CD4-positive, alpha-beta T cell treated with Interleukin-1 beta for 1 hour (primary cell): ENCODE measurements at regions not wholly inside any gene's neighbourhood (a gene's known extent, or its start where the extent isn't known, plus 50 kb on each side); places are given as distances from the start of the nearest gene placed in this dataset.

Source experiments
- DNase-seq, 2 donors: peaks; one replicate each; pipeline ENCODE4 v3.0.0-alpha.2; 2020 to 2022

GRCh38 chr13:109846185-109846584 lies 59.8 kb upstream of the IRS2 start:
- no peak for DNase-seq

DNA sequence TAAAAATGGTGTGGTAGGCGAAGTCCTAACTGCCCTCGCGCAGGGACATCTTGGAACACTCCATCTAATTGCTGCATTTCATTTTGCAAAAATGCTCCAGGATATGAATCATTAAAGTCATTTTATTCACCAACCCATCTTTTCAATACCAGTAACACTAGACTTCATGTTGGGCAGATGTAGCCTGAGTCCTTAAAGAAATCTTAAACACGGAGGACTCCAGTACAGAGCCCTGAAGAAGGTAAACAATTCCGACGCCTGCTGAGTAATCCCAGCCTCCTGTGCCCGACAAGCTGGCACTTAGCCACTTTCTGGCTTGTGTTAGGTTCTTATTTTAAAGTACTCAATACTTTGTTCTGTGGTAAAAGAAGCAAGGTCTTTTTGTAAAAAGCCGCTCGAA lies 58.0 kb upstream of the IRS2 start:
- DNase-seq: no peak

DNA sequence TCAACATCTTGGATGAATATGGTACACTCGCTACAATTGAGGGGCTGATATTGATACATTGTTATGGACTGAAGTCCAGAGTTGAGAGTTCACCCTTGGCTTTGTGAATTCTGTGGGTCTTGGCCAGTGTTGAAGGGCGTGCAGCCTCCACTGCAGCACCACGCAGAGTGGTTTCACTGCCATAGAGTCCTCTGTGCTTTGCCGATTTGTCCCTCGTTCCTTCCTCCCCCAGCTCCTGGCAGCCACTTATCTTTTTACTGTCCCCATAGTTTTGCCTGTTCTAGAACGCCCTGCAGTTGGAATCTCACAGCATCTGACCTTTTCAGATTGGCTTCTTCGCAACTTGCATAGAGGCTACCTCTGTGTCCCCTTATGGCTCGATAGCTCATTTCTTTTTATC lies 57.3 kb upstream of the IRS2 start:
- no peak for DNase-seq

- no peak for DNase-seq
Measured at GRCh38 chr13:109842212-109842920, 56.0 kb upstream of the IRS2 start.

- DNase-seq: no peak
Measured at GRCh38 chr13:109840893-109841287, 54.5 kb upstream of the IRS2 start.

- no peak for DNase-seq
Measured at GRCh38 chr13:109840201-109840892, 54.0 kb upstream of the IRS2 start.

DNA sequence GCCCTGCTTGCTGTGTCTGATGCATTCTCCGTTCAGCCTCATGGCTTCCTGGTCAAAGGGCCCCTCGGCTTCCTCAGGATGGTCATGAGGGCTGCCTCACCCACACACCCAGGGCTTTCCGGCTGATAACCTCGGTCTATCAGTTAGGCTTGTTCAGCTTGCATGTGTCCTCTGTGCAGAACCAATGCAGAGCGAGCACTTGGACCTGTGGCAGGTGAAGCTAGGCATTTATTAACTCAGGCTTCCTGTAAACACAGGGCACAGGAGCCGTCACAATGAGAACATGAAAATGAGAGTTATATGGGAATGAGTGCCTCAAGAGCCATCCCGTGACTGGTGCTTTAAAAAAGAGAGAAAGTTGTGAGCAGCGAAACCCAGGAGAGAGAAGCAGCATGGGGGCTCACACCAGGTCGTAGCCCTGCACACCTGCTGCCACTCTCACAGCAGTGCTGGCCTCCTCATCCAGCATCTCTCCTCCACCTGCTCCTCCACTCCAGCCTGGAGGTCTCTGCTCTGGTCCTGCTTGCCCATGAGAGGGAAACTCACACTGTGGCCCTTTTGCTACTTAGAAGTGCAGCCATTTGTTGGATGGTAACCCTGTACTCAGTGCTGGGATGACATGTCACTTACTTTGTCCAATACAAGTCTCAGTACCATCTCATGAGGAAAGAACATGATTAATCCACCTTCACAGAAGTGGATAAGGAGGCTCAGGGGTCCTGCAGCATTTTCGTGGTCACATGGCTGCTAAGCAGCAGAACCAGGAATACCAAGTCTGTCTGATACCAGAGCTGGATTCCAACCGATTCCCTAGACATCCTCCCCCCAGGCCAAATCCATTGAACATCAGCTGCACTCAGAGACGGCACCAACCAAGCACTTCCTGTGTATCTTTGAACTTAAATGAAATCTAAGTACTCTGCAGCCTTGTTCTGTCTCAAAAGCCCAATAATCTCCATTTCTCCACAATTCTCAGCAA lies 50.5 kb upstream of the IRS2 start:
- no peak for DNase-seq
